ENCODE measurements at regions not wholly inside any gene's neighbourhood (a gene's known extent, or its start where the extent isn't known, plus 50 kb on each side); places are given as distances from the start of the nearest gene placed in this dataset.

DNA sequence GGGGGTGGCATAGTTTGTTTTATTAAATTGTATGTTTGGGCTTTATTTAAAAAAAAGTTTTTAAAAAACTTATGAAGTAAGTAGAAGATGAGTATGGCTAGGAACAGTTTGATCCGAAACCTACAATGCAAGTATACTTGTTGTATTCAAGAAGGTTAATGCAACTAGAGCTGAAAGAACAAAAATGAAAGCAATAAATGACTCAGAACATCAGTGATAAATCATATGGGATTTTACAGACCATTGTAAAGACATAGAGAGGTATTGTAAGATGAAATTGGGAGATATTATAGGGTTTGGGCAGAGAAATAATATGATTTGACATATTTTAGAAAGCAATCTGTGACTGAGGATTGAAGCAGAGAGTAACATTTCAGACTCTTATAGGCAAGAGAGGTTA is 1135.3 kb downstream of the SLITRK5 start:
- TF ChIP-seq CTCF (IDR thresholded peaks at IDR 0.05; ENCODE audit: low read depth, low read length) (no peak), EZH2phosphoT487 (IDR thresholded peaks at IDR 0.05; ENCODE audit: low read depth) (no peak)

All from OCI-LY3 (cell line).